Activated naive CD8-positive, alpha-beta T cell (primary cell): ENCODE measurements at regions not wholly inside any gene's neighbourhood (a gene's known extent, or its start where the extent isn't known, plus 50 kb on each side); places are given as distances from the start of the nearest gene placed in this dataset.

ENCODE experiments used
- H3K27ac Mint-ChIP-seq: one replicate; pipeline ENCODE4 v1.8.0; 2021; ENCODE audit warnings: mixed read lengths
- H3K27me3 Mint-ChIP-seq: one replicate; pipeline ENCODE4 v1.8.0; 2021; ENCODE audit warnings: mixed read lengths
- H3K36me3 Mint-ChIP-seq: one replicate; pipeline ENCODE4 v1.8.0; 2021; ENCODE audit warnings: mixed read lengths
- H3K4me1 Mint-ChIP-seq: one replicate; pipeline ENCODE4 v1.8.0; 2021; ENCODE audit warnings: low read depth, mixed read lengths
- H3K4me3 Mint-ChIP-seq: one replicate; pipeline ENCODE4 v1.8.0; 2021; ENCODE audit warnings: mild to moderate bottlenecking, mixed read lengths
- H3K9me3 Mint-ChIP-seq: one replicate; pipeline ENCODE4 v1.8.0; 2021; ENCODE audit warnings: low read depth, mixed read lengths

DNA sequence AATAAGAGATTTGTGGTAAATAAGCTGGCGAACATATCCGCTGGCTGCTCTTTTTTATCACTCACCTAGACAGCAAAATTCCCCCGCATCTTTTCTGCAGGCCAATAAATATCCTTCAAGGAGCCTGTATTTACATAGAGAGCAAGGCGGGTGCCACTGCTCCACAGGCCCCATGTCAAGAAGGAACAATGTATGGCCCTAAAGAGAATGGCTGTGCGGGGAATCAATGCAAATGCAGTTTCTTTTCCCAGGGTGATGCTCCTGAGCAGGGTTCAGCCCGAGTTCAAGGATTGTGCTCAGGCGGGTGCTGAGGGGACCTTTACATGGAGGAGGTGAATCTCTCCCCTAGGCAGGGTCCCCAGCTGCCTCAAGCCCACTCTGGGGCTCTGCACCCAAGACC lies 494.2 kb upstream of the ZMIZ1 start:
- H3K27me3 Mint-ChIP-seq = no peaks in the 10 kb centered on the region
- H3K4me3 Mint-ChIP-seq = no peak overlapping the region
- peaks cover 13% of the 10 kb centered on the region for H3K4me1 Mint-ChIP-seq
- H3K36me3 Mint-ChIP-seq = no peaks in the 10 kb centered on the region
- H3K27ac Mint-ChIP-seq = no peak overlapping the region
- H3K9me3 Mint-ChIP-seq = no peaks in the 10 kb centered on the region

DNA sequence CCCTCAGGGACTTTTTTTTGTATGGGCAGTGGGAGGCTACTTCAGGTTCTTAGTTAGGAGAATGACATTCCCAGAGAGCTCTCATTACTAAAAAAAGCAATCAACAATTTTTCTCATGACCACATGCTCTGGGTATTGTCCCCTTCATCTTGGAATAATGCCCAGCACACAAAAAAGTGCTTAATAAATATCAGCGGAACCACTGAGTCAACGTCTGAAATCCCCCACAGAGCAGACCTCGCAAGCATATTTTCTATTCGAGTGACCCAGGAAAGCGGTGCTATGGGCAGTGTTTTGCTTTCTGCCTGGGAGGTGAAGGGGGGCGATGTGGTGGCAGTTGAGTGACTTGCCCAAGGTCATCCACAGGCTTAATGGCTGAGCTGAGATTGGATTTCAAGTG lies 493.4 kb upstream of the ZMIZ1 start:
- Mint-ChIP-seq H3K36me3 (no peaks in the 10 kb centered on the region), H3K4me1 (peaks cover 15% of the 10 kb centered on the region), H3K27me3 (no peaks in the 10 kb centered on the region), H3K4me3 (no peak overlapping the region), H3K27ac (no peak overlapping the region), H3K9me3 (no peaks in the 10 kb centered on the region)

DNA sequence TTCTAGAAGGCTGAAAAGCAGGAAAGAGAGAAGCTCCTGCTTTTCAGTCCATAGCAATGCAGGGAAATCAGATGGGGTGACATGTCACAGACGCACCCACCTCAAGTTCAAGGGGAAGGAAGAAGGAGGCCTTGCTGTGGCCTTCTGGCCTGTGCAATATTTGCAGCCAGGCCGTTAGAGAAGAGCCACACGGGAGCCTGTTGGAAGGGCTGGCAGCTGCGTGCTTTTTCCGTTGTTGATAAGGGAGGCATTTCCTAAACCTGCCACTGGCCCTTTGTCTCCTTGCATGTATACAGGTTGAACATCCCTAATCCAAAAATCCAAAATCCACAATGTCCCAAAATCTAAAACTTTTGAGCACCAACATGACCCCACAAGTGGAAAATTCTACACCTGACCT lies 492.5 kb upstream of the ZMIZ1 start:
- Mint-ChIP-seq H3K4me3 (no peak overlapping the region), H3K9me3 (no peaks in the 10 kb centered on the region), H3K4me1 (peaks cover 15% of the 10 kb centered on the region), H3K27me3 (no peaks in the 10 kb centered on the region), H3K36me3 (no peaks in the 10 kb centered on the region), H3K27ac (no peak overlapping the region)

DNA sequence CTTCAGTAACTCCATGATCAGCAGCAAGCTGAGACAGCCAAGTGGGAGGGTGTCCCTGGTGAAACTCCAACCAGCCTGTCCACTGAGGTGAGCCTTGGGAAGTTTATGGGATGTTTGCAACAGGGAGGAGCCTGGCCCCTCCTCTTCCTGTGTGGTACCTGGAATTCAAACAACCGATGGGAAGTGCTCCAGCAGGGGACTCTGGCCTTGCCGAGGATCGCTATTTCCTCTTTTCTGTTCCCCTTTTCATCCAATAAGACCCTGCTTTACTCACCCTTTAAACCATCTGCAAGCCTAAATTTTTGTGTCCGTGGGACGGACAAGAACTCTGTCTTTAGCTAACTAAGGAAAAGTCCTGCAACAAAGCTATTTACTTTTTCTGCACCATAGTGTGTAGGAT lies 491.1 kb upstream of the ZMIZ1 start:
- Mint-ChIP-seq H3K36me3 (no peaks in the 10 kb centered on the region), H3K4me3 (no peak overlapping the region), H3K9me3 (no peaks in the 10 kb centered on the region), H3K27me3 (no peaks in the 10 kb centered on the region), H3K4me1 (peaks cover 15% of the 10 kb centered on the region), H3K27ac (no peak overlapping the region)

DNA sequence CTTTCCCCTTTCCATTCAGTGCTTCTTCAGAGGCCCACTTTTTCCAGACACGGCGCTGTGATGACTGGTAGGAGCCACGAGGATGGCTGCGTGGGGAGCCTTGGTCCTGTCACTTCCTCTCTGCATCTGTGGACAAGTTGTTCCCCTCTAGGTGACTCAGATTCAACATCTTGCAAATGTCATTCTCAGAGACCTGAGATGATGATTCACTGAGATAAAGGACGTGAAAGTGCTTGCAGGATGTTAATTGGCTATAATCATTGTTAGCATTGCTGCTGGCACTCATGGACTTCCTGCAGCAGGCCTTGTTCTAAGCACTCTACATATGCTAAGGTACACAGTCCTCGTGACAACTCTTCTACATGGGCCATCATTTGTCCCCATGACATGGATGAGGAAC lies 489.8 kb upstream of the ZMIZ1 start:
- Mint-ChIP-seq H3K27ac (peak overlapping the region; percentile 88), H3K27me3 (no peaks in the 10 kb centered on the region), H3K36me3 (no peaks in the 10 kb centered on the region), H3K4me3 (peak overlapping the region; percentile 14), H3K4me1 (peaks cover 15% of the 10 kb centered on the region), H3K9me3 (no peaks in the 10 kb centered on the region)

DNA sequence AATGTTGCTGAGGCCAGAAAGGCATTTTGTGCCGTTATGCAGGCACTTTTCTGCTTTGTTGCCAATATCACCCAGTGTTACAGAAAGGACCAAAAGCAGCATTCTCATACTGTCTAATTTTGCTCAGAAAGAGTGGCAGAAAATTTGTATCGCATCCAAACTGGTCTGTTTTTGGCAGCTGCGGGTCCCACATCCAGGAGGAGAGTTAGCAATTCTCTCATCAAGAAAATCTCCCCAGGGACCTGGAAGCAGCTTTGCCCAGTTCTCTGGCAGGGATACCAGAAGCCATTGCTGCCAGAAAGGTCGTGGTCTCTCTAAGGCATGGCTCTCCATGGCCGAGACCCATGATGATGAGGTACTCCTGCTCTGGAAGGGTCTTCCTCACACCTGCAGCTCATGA lies 489.2 kb upstream of the ZMIZ1 start:
- Mint-ChIP-seq H3K4me1 (peaks cover 15% of the 10 kb centered on the region), H3K9me3 (no peaks in the 10 kb centered on the region), H3K4me3 (no peak overlapping the region), H3K27me3 (no peaks in the 10 kb centered on the region), H3K36me3 (no peaks in the 10 kb centered on the region), H3K27ac (peak overlapping the region; percentile 88)

DNA sequence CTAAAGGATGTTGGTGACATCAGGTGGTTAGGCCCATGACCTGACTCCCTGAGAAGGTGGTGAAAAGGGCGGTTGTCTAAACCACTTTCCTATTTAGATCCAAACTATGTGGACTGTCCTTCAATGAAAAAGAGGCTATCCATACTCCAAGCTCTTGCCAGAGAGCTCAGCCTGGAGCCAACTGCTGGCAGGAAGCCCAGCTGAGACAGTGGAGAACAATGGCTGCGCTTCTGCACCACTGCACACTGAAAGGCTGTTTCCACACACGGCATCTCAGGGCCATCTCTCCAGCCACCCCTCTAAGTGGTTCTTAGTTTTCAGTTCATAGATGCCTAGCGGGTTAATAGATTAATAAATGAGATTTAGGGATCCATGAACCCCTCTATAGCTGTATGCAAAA lies 488.8 kb upstream of the ZMIZ1 start:
- H3K4me3 Mint-ChIP-seq = no peak overlapping the region
- no peak overlapping the region for H3K27ac Mint-ChIP-seq
- no peaks in the 10 kb centered on the region for H3K27me3 Mint-ChIP-seq
- H3K4me1 Mint-ChIP-seq = peaks cover 15% of the 10 kb centered on the region
- H3K36me3 Mint-ChIP-seq = no peaks in the 10 kb centered on the region
- no peaks in the 10 kb centered on the region for H3K9me3 Mint-ChIP-seq

DNA sequence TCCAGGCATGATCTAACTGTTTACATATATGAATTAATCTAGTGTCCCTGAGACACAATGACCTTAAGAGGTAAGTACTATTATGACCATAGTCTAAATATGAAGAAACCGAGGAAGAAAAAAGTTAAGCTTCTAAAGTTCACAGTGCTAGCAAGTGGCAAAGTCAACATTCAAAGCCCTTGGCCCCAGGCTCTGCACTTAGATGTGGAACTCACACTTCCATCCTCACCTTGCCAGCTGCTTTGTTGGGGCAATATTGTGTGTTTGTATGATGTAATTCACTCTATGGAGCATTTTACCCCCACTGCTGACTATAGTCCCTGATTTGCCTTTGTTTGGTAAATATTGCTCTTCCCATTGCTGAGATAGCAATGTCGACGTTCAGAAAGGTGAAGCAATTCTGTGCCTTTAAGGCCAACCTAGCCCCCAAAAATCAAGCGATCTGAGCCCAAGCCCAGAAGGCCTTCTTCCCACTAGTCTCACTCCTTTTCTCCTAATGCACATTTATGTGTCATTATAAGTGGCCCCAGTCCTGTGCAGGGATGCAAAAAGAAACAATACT lies 487.6 kb upstream of the ZMIZ1 start:
- no peak overlapping the region for H3K4me3 Mint-ChIP-seq
- H3K36me3 Mint-ChIP-seq = no peaks in the 10 kb centered on the region
- H3K27ac Mint-ChIP-seq = no peak overlapping the region
- no peaks in the 10 kb centered on the region for H3K27me3 Mint-ChIP-seq
- H3K9me3 Mint-ChIP-seq = no peaks in the 10 kb centered on the region
- H3K4me1 Mint-ChIP-seq = peaks cover 15% of the 10 kb centered on the region

DNA sequence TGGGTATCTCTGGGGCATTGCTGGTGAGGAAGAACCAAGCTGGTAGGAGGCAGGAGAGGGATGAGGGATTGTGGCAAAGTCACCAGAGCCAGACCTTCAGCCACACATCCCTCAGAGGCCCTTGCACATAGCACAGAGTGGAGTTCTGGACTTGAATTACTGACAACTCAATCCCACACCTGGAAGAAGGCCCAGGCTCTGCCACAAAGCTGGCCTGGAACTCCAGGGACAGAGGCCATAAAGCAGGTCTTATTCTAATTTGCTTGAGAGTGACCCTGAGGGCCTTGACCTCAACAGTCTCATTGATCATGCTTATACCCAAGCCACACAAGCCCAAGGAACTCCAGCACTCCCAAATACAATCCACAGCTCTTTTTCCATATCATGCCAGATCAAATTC lies 486.2 kb upstream of the ZMIZ1 start:
- no peaks in the 10 kb centered on the region for H3K36me3 Mint-ChIP-seq
- H3K27ac Mint-ChIP-seq = no peak overlapping the region
- no peak overlapping the region for H3K4me3 Mint-ChIP-seq
- no peaks in the 10 kb centered on the region for H3K9me3 Mint-ChIP-seq
- peaks cover 15% of the 10 kb centered on the region for H3K4me1 Mint-ChIP-seq
- no peaks in the 10 kb centered on the region for H3K27me3 Mint-ChIP-seq

DNA sequence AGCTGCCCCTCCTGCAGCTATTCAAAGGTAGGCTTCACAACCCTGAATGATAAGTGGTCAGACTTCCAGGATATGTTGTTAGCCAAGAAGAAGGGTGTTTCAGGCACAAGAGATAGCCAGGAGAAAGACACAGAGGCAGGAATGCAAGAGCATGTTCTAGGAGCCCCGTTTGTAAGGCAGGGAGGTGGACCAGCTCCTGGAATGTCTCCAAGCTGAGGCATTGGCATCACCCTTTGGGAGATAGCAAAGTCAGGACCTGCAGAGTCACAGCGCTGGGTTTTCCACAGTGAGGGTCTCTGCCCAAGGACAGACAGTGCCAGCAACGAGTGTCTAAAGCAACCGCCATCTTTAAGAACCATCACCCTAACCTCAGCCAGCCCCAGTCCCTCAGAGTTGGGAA lies 484.5 kb upstream of the ZMIZ1 start:
- Mint-ChIP-seq H3K9me3 (no peaks in the 10 kb centered on the region), H3K27me3 (no peaks in the 10 kb centered on the region), H3K4me3 (no peak overlapping the region), H3K36me3 (no peaks in the 10 kb centered on the region), H3K4me1 (peaks cover 5% of the 10 kb centered on the region), H3K27ac (no peak overlapping the region)

DNA sequence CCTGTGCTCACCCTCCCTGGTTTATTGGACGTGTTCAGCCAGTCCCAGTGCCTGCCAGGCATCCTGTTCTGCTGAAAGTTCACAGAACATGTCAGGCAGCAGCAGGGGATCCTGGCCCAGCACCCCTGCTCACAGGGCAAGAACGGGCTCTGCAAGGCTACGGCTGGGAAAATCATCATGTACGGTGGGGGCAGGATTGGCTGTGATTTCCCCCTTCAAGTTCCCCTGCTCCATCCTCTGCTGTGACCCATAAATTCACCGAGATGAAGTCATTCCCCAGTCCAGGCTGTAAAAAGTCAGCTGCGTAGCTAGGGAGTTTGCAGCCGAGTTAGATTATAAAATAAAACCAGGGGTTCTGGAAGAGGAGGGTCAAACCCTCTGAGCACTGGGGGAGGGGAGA lies 484.1 kb upstream of the ZMIZ1 start:
- no peaks in the 10 kb centered on the region for H3K27me3 Mint-ChIP-seq
- no peak overlapping the region for H3K4me3 Mint-ChIP-seq
- peaks cover 1% of the 10 kb centered on the region for H3K4me1 Mint-ChIP-seq
- H3K36me3 Mint-ChIP-seq = no peaks in the 10 kb centered on the region
- H3K9me3 Mint-ChIP-seq = no peaks in the 10 kb centered on the region
- no peak overlapping the region for H3K27ac Mint-ChIP-seq

DNA sequence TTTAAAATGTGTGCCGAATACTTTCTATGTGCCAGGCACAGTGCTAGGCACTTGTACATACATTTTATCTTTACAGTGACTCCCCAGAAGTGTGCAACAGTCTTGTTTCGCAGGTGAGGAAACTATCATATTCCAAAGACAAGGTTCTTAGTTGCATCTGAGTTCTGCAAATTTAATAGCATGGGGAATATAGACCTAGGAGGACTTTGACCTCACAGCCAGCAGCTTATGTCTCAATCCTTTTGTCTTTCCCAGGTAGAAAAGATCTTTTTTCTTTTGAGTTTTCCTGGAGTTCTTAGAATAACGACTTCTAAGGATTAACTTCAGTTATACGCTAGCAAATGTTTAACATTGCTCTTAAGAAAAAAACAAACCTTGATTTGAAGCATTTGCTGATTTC lies 482.8 kb upstream of the ZMIZ1 start:
- Mint-ChIP-seq H3K27ac (no peak overlapping the region), H3K36me3 (no peaks in the 10 kb centered on the region), H3K27me3 (no peaks in the 10 kb centered on the region), H3K4me1 (no peaks in the 10 kb centered on the region), H3K4me3 (no peak overlapping the region), H3K9me3 (no peaks in the 10 kb centered on the region)

DNA sequence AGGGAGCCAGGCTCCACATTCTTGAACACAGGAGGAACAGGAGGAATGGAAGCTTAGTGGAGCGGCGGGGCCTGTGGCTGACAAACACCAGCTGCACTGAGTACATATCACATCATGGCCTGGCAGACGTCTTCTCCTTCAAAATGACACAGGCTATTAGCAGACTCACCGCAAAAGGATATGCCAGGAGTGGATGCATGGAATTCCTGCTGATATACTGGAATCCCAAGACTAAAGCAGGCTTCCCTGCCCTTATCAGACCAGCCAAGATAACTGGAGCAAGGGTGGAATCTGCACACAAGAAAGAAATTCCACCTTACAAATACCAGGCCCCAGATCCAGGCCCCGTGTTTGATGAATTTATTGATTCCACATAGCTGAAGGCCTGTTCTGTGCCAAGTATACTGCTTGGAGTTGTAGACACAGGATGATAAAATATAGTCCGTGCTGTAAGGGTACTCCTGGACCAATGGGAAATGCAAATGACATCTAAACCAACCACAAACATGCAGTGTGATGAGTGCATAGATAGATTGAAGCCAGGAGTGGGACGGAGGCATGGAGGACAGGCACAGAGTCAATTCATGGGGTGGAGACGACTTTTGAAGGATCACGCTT lies 480.5 kb upstream of the ZMIZ1 start:
- Mint-ChIP-seq H3K36me3 (no peaks in the 10 kb centered on the region), H3K27ac (no peak overlapping the region), H3K4me1 (no peaks in the 10 kb centered on the region), H3K4me3 (no peak overlapping the region), H3K9me3 (no peaks in the 10 kb centered on the region), H3K27me3 (no peaks in the 10 kb centered on the region)

DNA sequence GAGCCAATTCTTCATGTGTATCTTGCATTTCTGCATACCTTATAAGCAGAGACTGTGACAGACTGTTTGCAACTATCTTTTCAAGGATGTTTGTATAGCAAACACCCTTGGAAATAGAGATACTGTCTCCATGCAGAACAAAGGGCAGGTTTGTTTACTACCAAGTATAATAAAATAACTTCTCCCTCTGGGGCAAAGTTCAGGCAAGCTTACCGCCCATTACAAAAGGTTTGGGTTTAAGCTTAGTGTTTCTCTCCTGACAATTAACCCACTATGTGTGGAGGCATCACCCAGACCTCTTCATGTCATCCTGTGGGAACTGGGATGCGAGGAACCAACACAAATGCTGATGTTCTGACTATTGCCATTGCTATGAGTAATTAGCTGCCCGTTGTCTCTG lies 479.1 kb upstream of the ZMIZ1 start:
- Mint-ChIP-seq H3K27me3 (no peaks in the 10 kb centered on the region), H3K27ac (no peak overlapping the region), H3K9me3 (no peaks in the 10 kb centered on the region), H3K36me3 (no peaks in the 10 kb centered on the region), H3K4me1 (no peaks in the 10 kb centered on the region), H3K4me3 (no peak overlapping the region)

DNA sequence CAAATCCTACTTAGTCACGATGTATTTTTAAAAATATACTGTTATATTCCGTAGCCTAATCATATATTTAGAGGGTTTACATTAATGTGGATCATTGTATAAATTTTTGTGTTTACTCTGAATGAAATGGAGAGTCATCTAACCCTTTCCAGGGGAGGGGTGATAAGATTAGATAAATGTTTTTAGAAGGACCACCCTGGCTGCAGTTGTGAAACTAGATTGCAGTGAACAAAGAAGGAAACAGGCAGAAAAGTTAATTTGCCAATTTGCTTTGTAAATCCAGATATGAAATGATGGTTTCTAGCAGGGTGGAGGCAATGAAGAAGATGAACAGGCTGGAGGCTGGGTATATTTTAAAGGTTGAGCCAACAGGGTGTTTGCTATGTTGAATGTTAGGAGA lies 477.7 kb upstream of the ZMIZ1 start:
- Mint-ChIP-seq H3K4me1 (no peaks in the 10 kb centered on the region), H3K27me3 (no peaks in the 10 kb centered on the region), H3K9me3 (no peaks in the 10 kb centered on the region), H3K36me3 (no peaks in the 10 kb centered on the region), H3K4me3 (no peak overlapping the region), H3K27ac (no peak overlapping the region)

DNA sequence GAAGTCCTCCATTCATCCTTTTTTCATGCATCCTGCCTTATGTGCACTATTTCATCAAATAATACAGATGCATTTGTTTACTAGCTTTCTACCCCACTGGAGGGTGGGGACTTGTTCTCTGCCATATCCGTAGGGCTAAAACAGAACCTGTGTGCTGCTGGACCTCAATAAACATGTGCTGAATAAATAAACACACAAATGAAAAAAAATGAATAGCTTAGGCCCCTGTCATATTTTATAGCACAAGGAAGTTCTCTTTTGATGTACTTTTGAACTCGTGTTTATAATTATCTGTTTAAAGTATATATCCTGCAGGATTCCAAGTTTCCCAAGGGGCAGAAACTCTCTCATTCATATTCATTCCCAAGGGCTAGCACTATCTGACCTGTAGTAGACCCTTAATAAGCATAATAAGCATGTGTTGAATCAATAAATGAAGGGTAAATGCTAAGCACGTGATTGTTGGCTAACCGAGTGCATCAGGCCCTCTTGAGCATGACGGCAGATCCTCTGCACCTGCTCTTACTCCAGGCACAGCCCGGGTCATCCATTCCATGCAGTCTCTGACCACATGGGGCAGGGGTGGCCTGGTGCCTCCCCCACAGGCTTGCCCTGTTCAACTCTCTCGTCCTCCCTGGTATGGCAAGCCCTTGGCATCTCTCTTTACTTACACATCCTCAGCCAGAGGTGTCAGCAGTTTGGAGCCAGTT lies 474.1 kb upstream of the ZMIZ1 start:
- no peaks in the 10 kb centered on the region for H3K9me3 Mint-ChIP-seq

More for the DNA sequence above, 474.1 kb upstream of the ZMIZ1 start:
- Mint-ChIP-seq H3K27me3 (peaks cover 2% of the 10 kb centered on the region), H3K36me3 (no peaks in the 10 kb centered on the region), H3K27ac (no peak overlapping the region), H3K4me1 (no peaks in the 10 kb centered on the region), H3K4me3 (no peak overlapping the region)
